ENCODE measurements at regions not wholly inside any gene's neighbourhood (a gene's known extent, or its start where the extent isn't known, plus 50 kb on each side); places are given as distances from the start of the nearest gene placed in this dataset.

- Histone ChIP-seq H3K27me3 (ENCODE audit: insufficient read depth, low read length) (no peaks in the 10 kb centered on the region; the same call in 1 of the 2 replicates), H3K9me2 (ENCODE audit: low read depth, low read length) (no peaks in the 10 kb centered on the region), H4K20me1 (ENCODE audit: insufficient read depth, low read length) (no peaks in the 10 kb centered on the region), H2AFZ (ENCODE audit: low read length) (no peak overlapping the region), H3K4me3 (ENCODE audit: low read depth, low read length, poor library complexity, severe bottlenecking) (no peak overlapping the region), H3K9me3 (ENCODE audit: low read length) (no peaks in the 10 kb centered on the region), H3K4me2 (ENCODE audit: low read length) (no peak overlapping the region), H3K4me1 (ENCODE audit: insufficient read depth, low read length, severe bottlenecking) (no peaks in the 10 kb centered on the region), H3K79me2 (ENCODE audit: insufficient read depth, low read length) (no peaks in the 10 kb centered on the region), H3F3A (ENCODE audit: insufficient read depth, low read length) (no peaks in the 10 kb centered on the region), H3K36me3 (ENCODE audit: insufficient read depth, low read length) (no peaks in the 10 kb centered on the region), H3K27ac (ENCODE audit: low read depth, low read length, poor library complexity, severe bottlenecking) (no peak overlapping the region), H3K9ac (ENCODE audit: low read length) (no peak overlapping the region)
- no peak for TF ChIP-seq EZH2 (IDR thresholded peaks at IDR 0.05; ENCODE audit: borderline replicate concordance, low read length)
- TF ChIP-seq CTCF (IDR thresholded peaks at IDR 0.05; ENCODE audit: low read length) = no peak
These were observed 358.5 kb downstream of the RPS24 start for GRCh38 chr10:78392197-78392596.

- Histone ChIP-seq H2AFZ (ENCODE audit: low read length) (no peak overlapping the region), H3F3A (ENCODE audit: insufficient read depth, low read length) (no peaks in the 10 kb centered on the region), H3K9ac (ENCODE audit: low read length) (no peak overlapping the region), H3K36me3 (ENCODE audit: insufficient read depth, low read length) (no peaks in the 10 kb centered on the region), H3K4me1 (ENCODE audit: insufficient read depth, low read length, severe bottlenecking) (no peaks in the 10 kb centered on the region), H3K4me3 (ENCODE audit: low read depth, low read length, poor library complexity, severe bottlenecking) (no peak overlapping the region), H3K27ac (ENCODE audit: low read depth, low read length, poor library complexity, severe bottlenecking) (no peak overlapping the region), H4K20me1 (ENCODE audit: insufficient read depth, low read length) (no peaks in the 10 kb centered on the region), H3K4me2 (ENCODE audit: low read length) (no peak overlapping the region), H3K27me3 (ENCODE audit: insufficient read depth, low read length) (no peaks in the 10 kb centered on the region; the same call in 1 of the 2 replicates), H3K79me2 (ENCODE audit: insufficient read depth, low read length) (no peaks in the 10 kb centered on the region), H3K9me3 (ENCODE audit: low read length) (no peaks in the 10 kb centered on the region), H3K9me2 (ENCODE audit: low read depth, low read length) (no peaks in the 10 kb centered on the region)
- TF ChIP-seq EZH2 (IDR thresholded peaks at IDR 0.05; ENCODE audit: borderline replicate concordance, low read length) = no peak
These were observed 359.4 kb downstream of the RPS24 start for GRCh38 chr10:78393094-78393493.

- H3F3A ChIP-seq (ENCODE audit: insufficient read depth, low read length) = no peaks in the 10 kb centered on the region
- TF ChIP-seq EZH2 (IDR thresholded peaks at IDR 0.05; ENCODE audit: borderline replicate concordance, low read length) = no peak
- no peak for TF ChIP-seq CTCF (IDR thresholded peaks at IDR 0.05; ENCODE audit: low read length)
- H3K4me3 ChIP-seq (ENCODE audit: low read depth, low read length, poor library complexity, severe bottlenecking) = no peak overlapping the region
- no peak overlapping the region for H3K9ac ChIP-seq (ENCODE audit: low read length)
- no peaks in the 10 kb centered on the region for H3K4me1 ChIP-seq (ENCODE audit: insufficient read depth, low read length, severe bottlenecking)
- H3K36me3 ChIP-seq (ENCODE audit: insufficient read depth, low read length) = no peaks in the 10 kb centered on the region
- no peaks in the 10 kb centered on the region for H3K9me3 ChIP-seq (ENCODE audit: low read length)
- H3K4me2 ChIP-seq (ENCODE audit: low read length) = no peak overlapping the region
- no peaks in the 10 kb centered on the region; the same call in 1 of the 2 replicates for H3K27me3 ChIP-seq (ENCODE audit: insufficient read depth, low read length)
- no peaks in the 10 kb centered on the region for H3K79me2 ChIP-seq (ENCODE audit: insufficient read depth, low read length)
- H2AFZ ChIP-seq (ENCODE audit: low read length) = no peak overlapping the region
- no peak overlapping the region for H3K27ac ChIP-seq (ENCODE audit: low read depth, low read length, poor library complexity, severe bottlenecking)
- no peaks in the 10 kb centered on the region for H3K9me2 ChIP-seq (ENCODE audit: low read depth, low read length)
- H4K20me1 ChIP-seq (ENCODE audit: insufficient read depth, low read length) = no peaks in the 10 kb centered on the region
These were observed 360.4 kb downstream of the RPS24 start for GRCh38 chr10:78394047-78394446.

- no peaks in the 10 kb centered on the region for H3F3A ChIP-seq (ENCODE audit: insufficient read depth, low read length)
- no peak overlapping the region for H2AFZ ChIP-seq (ENCODE audit: low read length)
- H3K4me1 ChIP-seq (ENCODE audit: insufficient read depth, low read length, severe bottlenecking) = no peaks in the 10 kb centered on the region
- no peaks in the 10 kb centered on the region; the same call in 1 of the 2 replicates for H3K27me3 ChIP-seq (ENCODE audit: insufficient read depth, low read length)
- no peak overlapping the region for H3K4me2 ChIP-seq (ENCODE audit: low read length)
- H3K9me3 ChIP-seq (ENCODE audit: low read length) = no peaks in the 10 kb centered on the region
- H3K27ac ChIP-seq (ENCODE audit: low read depth, low read length, poor library complexity, severe bottlenecking) = no peak overlapping the region
- H3K36me3 ChIP-seq (ENCODE audit: insufficient read depth, low read length) = no peaks in the 10 kb centered on the region
- no peak for TF ChIP-seq EZH2 (IDR thresholded peaks at IDR 0.05; ENCODE audit: borderline replicate concordance, low read length)
- TF ChIP-seq CTCF (IDR thresholded peaks at IDR 0.05; ENCODE audit: low read length) = no peak
- no peaks in the 10 kb centered on the region for H4K20me1 ChIP-seq (ENCODE audit: insufficient read depth, low read length)
- H3K79me2 ChIP-seq (ENCODE audit: insufficient read depth, low read length) = no peaks in the 10 kb centered on the region
- H3K4me3 ChIP-seq (ENCODE audit: low read depth, low read length, poor library complexity, severe bottlenecking) = no peak overlapping the region
- no peak overlapping the region for H3K9ac ChIP-seq (ENCODE audit: low read length)
- no peaks in the 10 kb centered on the region for H3K9me2 ChIP-seq (ENCODE audit: low read depth, low read length)
These were observed 361.5 kb downstream of the RPS24 start for GRCh38 chr10:78395162-78395561.
